Gastroesophageal sphincter (tissue), 4 donors: ENCODE measurements at regions not wholly inside any gene's neighbourhood (a gene's known extent, or its start where the extent isn't known, plus 50 kb on each side); places are given as distances from the start of the nearest gene placed in this dataset.

Experiments
- ATAC-seq: fragments of 150-250 bp; one replicate; pipeline ENCODE4 v1.9.1; 2016; ENCODE audit warnings: mild to moderate bottlenecking, moderate library complexity
- H3K27ac ChIP-seq, 4 donors: fragments of 200-600 bp; sonication (generic) in 3 of 4; 1 replicate in 3 of 4; 2 replicates in 1 of 4; pipeline ENCODE4 v1.5.1; 2016 to 2019
- H3K27me3 ChIP-seq: fragments of 200-600 bp; sonication (generic); one replicate; pipeline ENCODE4 v1.5.1; 2019
- H3K36me3 ChIP-seq, 2 donors: fragments of 200-600 bp; sonication (generic); one replicate each; pipeline ENCODE4 v1.5.1; 2019; ENCODE audit warnings: control low read depth in 1 of 2
- H3K4me1 ChIP-seq, 3 donors: fragments of 200-600 bp; sonication (generic); 1 replicate in 2 of 3; 2 replicates in 1 of 3; pipeline ENCODE4 v1.5.1; 2016 to 2019; ENCODE audit warnings: control low read depth in 2 of 3
- H3K4me3 ChIP-seq, 2 donors: fragments of 200-600 bp; sonication (generic); one replicate each; pipeline ENCODE4 v1.5.1; 2019; ENCODE audit warnings: mild to moderate bottlenecking in 1 of 2, moderate library complexity in 1 of 2
- H3K9me3 ChIP-seq, 3 donors: fragments of 200-600 bp; sonication (generic); one replicate each; pipeline ENCODE4 v1.5.1; 2017 to 2019; ENCODE audit warnings: control low read depth in 2 of 3
- EP300 ChIP-seq: sonication (generic); formaldehyde crosslinking; IDR thresholded peaks from one replicate; pipeline ENCODE4 v1.6.1; 2017; ENCODE audit warnings: antibody characterized with exemption, mild to moderate bottlenecking
- POLR2A ChIP-seq, 2 donors: fragments of 450-650 bp; IDR thresholded peaks; one replicate each; pipeline ENCODE4 v1.6.1; 2017; ENCODE audit warnings: antibody characterized with exemption in 2 of 2, mild to moderate bottlenecking in 2 of 2, moderate library complexity in 1 of 2
- POLR2AphosphoS5 ChIP-seq: sonication (generic); formaldehyde crosslinking; IDR thresholded peaks from one replicate; pipeline ENCODE4 v1.6.1; 2017; ENCODE audit warnings: antibody characterized with exemption
- WGBS, 2 donors: methylation state at CpG; one replicate each; pipeline ENCODE4 v1.1.5; 2018; ENCODE audit warnings: low coverage in 1 of 2; 5-methylcytosine and 5-hydroxymethylcytosine counted together
- TF ChIP-seq, protein P1 (sequence below), 4 experiments: fragments of 200-600 bp in 2 of 4; fragments of 450-650 bp in 2 of 4; sonication (generic) in 1 of 4; IDR thresholded peaks; one replicate each; pipeline ENCODE4 v1.5.1; 2017 to 2019; ENCODE audit warnings: antibody characterized with exemption in 4 of 4, mild to moderate bottlenecking in 2 of 4, moderate library complexity in 2 of 4

DNA sequence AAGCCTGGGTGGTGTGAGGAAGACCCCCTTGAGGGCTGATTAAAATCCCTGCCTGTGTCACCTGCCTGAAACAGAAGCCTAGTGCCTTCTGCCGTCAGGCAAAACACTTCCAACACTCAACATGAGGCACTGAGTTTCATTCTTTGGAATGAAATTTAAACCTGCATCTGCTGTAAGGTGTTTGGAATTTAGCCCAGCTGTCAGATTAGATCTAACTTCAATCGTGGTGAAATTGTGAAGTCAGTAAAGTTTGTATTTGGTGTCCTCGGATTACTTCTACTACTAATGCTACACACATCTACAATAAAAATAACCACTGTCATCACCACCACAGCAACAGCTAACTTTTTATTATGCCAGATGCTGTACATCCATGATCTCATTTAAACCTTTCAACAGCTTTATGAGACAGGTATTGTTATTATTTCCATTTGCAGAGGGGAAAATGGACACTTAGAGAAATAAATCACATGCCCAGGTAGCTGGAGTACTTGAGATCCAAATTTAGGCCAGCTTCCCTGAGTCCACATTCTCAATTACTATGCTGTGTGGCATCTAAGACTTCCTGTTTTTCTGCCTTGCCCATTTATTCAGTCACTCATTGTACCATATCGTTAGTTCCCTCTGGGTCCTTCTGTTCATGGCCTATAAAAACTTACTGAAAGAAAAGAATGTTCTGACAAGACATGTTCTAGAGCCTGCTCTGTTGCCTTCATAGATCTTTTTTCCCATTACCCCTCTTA is 98.2 kb upstream of the GCFC2 start:
- no peak for ATAC-seq
- 47 to 60% methylated on average over 1 to 4 of the region's 4 CpGs for WGBS, 2 donors
- TF ChIP-seq, protein P1, sequence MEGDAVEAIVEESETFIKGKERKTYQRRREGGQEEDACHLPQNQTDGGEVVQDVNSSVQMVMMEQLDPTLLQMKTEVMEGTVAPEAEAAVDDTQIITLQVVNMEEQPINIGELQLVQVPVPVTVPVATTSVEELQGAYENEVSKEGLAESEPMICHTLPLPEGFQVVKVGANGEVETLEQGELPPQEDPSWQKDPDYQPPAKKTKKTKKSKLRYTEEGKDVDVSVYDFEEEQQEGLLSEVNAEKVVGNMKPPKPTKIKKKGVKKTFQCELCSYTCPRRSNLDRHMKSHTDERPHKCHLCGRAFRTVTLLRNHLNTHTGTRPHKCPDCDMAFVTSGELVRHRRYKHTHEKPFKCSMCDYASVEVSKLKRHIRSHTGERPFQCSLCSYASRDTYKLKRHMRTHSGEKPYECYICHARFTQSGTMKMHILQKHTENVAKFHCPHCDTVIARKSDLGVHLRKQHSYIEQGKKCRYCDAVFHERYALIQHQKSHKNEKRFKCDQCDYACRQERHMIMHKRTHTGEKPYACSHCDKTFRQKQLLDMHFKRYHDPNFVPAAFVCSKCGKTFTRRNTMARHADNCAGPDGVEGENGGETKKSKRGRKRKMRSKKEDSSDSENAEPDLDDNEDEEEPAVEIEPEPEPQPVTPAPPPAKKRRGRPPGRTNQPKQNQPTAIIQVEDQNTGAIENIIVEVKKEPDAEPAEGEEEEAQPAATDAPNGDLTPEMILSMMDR (IDR thresholded peaks at IDR 0.05): no peak
- no peaks in the 10 kb centered on the region for H3K4me1 ChIP-seq
- no peaks in the 10 kb centered on the region for H3K9me3 ChIP-seq
- H3K4me3 ChIP-seq: no peak overlapping the region
- no peaks in the 10 kb centered on the region for H3K36me3 ChIP-seq
- H3K27ac ChIP-seq: no peak overlapping the region
- no peaks in the 10 kb centered on the region for H3K27me3 ChIP-seq

DNA sequence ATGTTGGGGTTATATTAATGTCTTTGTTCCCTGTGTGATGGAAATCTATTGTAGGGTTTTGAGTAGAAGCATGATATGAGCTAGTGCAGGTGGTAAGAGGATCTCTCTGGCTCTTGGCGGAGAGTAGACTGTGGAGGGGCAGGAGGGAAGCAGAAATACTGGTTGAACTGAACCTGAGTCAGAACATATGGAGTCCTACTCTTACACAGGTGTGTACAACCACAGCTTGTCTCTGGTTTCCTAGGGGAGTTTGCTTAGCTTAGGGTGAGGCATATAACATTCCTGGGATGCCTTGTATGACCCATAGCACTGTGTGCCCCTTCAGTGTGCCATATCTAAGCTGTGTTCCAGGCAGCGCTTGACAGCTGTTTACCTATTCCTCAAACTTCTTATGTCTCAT is 97.3 kb upstream of the GCFC2 start:
- ATAC-seq: no peak
- 28 to 68% methylated on average over 2 of the region's 2 CpGs for WGBS, 2 donors
- Histone ChIP-seq H3K4me3 (no peak overlapping the region), H3K27me3 (no peaks in the 10 kb centered on the region), H3K27ac (no peak overlapping the region), H3K4me1 (no peaks in the 10 kb centered on the region), H3K36me3 (no peaks in the 10 kb centered on the region), H3K9me3 (no peaks in the 10 kb centered on the region)
- no peak for TF ChIP-seq EP300
- TF ChIP-seq, protein P1 (IDR thresholded peaks at IDR 0.05): no peak
- TF ChIP-seq POLR2A (IDR thresholded peaks at IDR 0.05): no peak
- TF ChIP-seq POLR2AphosphoS5: no peak

DNA sequence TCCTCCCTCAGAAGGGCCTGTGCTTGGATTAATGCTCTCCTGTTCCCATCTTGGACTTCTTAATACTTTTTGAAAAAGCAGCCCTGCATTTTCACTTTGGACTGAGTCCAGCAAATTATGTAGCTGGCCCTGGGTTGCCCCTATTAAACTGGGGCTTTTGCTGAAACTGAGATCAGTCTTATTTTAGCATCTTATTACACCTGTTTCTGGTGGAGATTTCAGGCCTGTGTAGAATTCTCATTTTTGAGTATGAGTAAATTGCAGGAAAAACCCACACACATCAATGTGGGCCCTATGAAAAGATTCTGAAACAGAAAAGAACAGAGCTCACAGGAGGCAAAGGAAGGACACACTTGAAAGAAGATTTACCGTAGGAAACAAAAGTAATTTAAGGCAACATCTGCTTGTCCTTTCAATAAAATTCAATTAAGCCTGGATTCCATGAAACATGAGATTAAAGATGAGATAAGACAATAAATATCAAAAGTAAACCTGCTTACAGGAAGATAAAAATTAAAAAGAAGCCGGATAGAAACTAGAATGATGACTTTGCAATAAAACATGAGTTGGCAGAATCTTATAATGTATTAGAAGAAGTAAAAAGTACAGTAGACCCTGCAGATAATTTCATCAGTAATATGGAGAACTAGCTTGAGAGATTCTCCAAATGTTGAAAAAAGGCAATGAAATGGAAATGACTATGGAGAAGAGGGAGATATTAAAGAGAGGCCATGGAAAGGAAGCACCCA is 90.7 kb upstream of the GCFC2 start:
- ATAC-seq: no peak
- 63 to 95% methylated on average over 2 of the region's 2 CpGs for WGBS, 2 donors
- no peaks in the 10 kb centered on the region for H3K9me3 ChIP-seq
- H3K4me3 ChIP-seq: no peak overlapping the region
- H3K27me3 ChIP-seq: no peaks in the 10 kb centered on the region
- H3K4me1 ChIP-seq: no peaks in the 10 kb centered on the region
- no peaks in the 10 kb centered on the region for H3K36me3 ChIP-seq
- TF ChIP-seq EP300: no peak
- TF ChIP-seq POLR2A (IDR thresholded peaks at IDR 0.05): no peak
- no peak for TF ChIP-seq POLR2AphosphoS5
- TF ChIP-seq, protein P1 (IDR thresholded peaks at IDR 0.05): no peak
- H3K27ac ChIP-seq: no peak overlapping the region

DNA sequence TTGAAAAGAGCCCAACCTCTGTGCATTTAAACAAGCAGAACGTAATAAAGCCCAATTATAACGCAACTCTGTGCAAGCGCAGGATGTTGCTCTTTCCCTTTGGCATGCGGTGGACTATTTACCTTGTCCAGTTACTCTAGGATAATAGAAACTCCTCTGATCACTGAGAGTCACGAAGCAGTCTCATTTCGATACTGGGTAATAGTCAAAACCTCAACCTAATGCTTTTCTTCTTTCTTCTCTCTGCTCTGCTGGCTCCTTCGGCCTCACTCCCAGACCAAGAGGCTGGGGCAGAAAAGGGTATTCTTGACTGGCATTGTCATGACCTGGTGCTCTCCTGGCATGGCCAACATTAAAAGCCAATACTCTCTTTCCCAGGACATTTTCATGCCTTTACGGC is 89.7 kb upstream of the GCFC2 start:
- H3K27ac ChIP-seq: no peak overlapping the region
- H3K27me3 ChIP-seq: no peaks in the 10 kb centered on the region
- 80 to 85% methylated on average over 6 to 8 of the region's 8 CpGs for WGBS, 2 donors
- H3K4me3 ChIP-seq: no peak overlapping the region
- H3K9me3 ChIP-seq: no peaks in the 10 kb centered on the region
- TF ChIP-seq EP300 (no peak), POLR2AphosphoS5 (no peak), POLR2A (IDR thresholded peaks at IDR 0.05) (no peak)
- TF ChIP-seq, protein P1 (IDR thresholded peaks at IDR 0.05): no peak
- H3K36me3 ChIP-seq: no peaks in the 10 kb centered on the region
- ATAC-seq: no peak
- no peaks in the 10 kb centered on the region for H3K4me1 ChIP-seq

DNA sequence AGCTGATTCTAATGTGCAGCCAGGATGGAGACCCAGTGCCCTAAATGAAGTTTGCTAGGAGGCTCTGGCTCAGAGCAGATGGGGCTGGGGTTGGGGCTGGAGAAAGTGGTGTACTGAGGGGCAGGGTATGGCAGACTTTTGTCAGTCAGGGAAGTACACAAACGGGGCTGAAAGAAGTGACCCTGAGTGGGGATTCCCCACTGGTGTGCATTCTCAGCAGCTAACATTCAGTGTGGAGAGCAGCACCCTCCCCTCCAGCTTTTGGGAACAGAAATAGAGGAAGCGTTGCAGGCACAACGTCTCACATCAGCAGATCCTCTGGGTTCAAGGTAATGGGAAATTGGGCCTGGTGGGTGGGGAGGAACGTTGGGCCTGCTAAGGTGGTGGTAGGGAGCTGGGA is 89.1 kb upstream of the GCFC2 start:
- no peaks in the 10 kb centered on the region for H3K36me3 ChIP-seq
- no peak for ATAC-seq
- WGBS, 2 donors: 48 to 51% methylated on average over 2 to 4 of the region's 4 CpGs

More for the DNA sequence above, 89.1 kb upstream of the GCFC2 start:
- Histone ChIP-seq H3K27ac (no peak overlapping the region), H3K9me3 (no peaks in the 10 kb centered on the region), H3K27me3 (no peaks in the 10 kb centered on the region), H3K4me3 (no peak overlapping the region), H3K4me1 (no peaks in the 10 kb centered on the region)
- no peak for TF ChIP-seq EP300
- no peak for TF ChIP-seq POLR2AphosphoS5
- TF ChIP-seq, protein P1 (IDR thresholded peaks at IDR 0.05): no peak
- TF ChIP-seq POLR2A (IDR thresholded peaks at IDR 0.05): no peak
